Mesenteric fat pad (tissue), 1 donor: ENCODE measurements at regions not wholly inside any gene's neighbourhood (a gene's known extent, or its start where the extent isn't known, plus 50 kb on each side); places are given as distances from the start of the nearest gene placed in this dataset.

Experiments used
- DNase-seq: peaks from one replicate; pipeline ENCODE4 v3.0.0-alpha.2; 2020; ENCODE audit warnings: low spot score
- donor health status: DM: yes; HTN: yes; CAD: no.

DNA sequence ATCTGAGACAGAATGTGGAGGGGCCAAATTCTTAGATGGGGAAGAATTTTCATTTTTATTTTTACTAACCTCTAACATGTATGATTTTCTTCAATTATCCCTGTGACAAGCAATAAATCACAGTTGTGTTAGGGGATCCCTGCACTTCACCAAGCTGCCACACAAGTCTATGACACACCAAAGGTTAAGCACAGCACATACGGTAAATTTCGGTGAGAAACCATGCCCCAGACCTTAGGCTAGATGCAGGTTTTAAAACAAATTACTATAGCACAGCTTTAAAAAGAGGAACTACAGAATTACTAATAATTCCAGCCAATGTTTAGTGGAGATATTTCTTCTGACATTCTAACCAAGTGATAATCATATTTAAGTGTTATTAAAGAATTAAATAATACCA is 175.7 kb upstream of the RORB start:
- DNase-seq: no peak

DNA sequence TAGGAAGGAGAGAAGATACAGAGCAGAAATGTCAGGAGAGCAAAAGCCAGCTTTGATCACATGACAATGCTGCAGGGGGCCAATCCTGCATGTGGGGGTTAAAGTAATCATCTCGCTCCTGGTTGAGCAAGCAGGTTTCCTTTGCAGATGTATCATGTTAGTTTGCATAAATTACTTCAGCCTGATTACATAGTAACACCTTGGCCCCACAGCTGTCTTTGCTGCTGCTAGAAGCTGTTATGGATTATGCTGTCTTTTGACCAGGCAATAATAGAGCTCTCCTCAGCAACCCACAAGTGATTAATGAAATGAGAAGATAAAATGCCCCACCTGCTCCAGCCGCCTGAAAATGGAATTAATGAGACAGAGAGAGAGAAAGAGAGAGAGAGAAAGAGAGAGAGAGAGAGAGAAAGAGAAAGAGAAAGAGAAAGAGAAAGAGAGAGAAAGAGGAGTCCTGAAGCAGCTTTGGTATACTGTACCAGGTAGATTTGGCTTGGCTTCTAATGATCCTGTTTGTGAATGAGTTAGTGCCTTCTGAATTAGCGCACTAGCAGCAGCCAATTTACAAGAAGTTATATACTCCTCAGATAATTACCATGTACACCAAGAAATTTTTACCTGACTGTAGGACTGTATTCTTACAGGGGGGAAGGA is 174.3 kb upstream of the RORB start:
- DNase-seq: no peak

- DNase-seq: no peak
Observed at GRCh38 chr9:74330487-74331214, 166.5 kb upstream of the RORB start.

- no peak for DNase-seq
Observed at GRCh38 chr9:74331607-74332006, 165.5 kb upstream of the RORB start.

GRCh38 chr9:74333384-74334032 is 163.6 kb upstream of the RORB start:
- no peak for DNase-seq

DNA sequence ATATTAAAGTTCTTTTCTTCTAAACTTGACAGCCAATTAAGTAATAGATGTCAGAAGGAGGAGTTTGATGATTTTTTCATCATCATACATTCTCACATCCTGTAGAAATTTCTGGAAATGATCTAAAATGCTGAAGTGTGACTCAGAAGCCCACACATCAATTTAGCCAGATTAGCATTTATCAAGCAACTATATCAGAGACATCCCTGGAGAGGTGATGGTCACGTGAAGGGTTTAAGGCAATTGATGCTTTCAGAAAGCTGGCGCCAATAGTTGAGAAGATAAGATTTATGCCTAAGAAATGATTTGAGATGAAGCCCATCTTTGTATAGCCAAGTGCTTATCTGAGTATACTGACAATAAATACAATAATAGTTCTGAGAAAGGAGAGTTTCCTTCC is 162.9 kb upstream of the RORB start:
- DNase-seq: no peak

GRCh38 chr9:74336161-74336560 is 161.0 kb upstream of the RORB start:
- no peak for DNase-seq

GRCh38 chr9:74348777-74349176 is 148.4 kb upstream of the RORB start:
- DNase-seq: no peak

GRCh38 chr9:74355107-74355506 is 142.0 kb upstream of the RORB start:
- DNase-seq: no peak

- no peak for DNase-seq
Observed at GRCh38 chr9:74357577-74357976, 139.6 kb upstream of the RORB start.

GRCh38 chr9:74358959-74359358 is 138.2 kb upstream of the RORB start:
- DNase-seq: no peak

- no peak for DNase-seq
Observed at GRCh38 chr9:74361508-74361907, 135.6 kb upstream of the RORB start.

- DNase-seq: no peak
Observed at GRCh38 chr9:74362423-74362822, 134.7 kb upstream of the RORB start.

- DNase-seq: no peak
Observed at GRCh38 chr9:74366111-74366510, 131.0 kb upstream of the RORB start.

DNA sequence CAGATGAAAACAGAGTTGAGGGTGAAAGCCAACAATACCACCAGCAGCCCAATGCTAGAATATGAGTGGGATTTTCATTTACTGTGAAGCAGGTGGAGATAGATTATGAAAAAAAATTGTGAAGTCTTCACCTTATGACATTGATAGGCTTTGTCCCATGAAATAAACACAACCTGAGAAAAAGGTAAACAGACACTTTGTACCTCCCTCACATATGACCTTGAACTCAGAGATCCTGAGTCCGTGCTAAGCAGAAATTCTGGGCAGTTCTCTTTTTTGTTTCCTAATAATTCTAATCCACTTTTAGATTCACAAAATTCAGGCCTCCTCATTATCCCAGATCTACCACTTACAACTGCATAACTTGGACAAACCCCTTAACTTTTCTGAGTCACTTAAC is 127.3 kb upstream of the RORB start:
- no peak for DNase-seq

- DNase-seq: no peak
Observed at GRCh38 chr9:74373348-74373747, 123.8 kb upstream of the RORB start.

DNA sequence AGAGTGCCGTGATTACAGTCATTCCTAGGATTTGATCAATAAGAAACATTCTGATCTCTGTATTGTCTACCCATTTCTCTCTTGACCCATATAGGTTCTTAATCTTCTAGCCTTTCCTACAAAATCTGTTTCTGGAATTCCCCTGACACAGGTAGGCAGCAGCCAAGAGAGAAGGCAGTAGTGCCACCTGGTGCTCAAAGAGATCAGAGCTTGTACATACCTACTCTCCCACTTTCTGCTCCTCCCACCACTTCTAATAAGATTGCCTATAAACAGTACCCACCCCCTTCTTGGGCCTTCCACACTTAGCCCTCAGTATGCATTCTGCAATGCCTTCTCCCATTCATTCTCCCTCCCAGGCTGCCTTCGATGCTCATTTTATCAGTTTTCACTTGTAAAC is 117.4 kb upstream of the RORB start:
- no peak for DNase-seq

DNA sequence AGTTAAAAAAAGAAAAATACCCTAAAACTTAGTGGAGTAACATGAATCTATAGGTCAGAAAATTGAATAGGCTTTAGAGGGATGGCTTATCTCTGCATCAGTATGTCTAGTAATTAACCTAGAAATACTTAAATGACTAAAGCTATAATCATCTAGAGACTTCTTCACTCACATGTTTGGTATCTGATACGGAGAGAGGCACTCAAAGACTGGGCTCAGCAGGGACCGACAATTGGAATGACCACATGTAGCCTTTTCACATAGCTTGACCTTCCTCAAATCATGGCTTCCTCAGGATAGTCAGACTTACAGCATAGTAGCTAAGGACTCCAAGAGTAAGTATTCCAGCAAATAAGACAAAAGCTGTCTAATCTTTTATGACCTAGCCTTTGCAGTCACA is 105.3 kb upstream of the RORB start:
- no peak for DNase-seq

DNA sequence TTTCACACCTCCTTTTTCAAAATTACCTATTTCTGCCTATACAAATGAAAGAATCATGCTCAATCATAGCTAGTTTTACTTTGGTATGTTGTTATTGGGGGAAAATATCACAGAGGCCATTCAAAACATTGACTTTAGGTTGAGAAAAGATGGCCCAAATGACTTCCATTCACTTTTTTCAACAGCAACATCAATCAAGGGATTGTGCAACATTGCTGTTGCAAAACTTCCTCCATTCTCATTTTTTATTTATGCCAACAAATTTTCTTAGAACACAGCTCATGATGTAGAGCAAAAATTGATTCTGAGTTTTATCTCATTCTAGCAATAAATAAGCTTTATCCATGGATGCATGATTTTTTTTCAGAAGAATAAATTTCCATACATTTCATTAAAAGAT is 93.6 kb upstream of the RORB start:
- DNase-seq: no peak

DNA sequence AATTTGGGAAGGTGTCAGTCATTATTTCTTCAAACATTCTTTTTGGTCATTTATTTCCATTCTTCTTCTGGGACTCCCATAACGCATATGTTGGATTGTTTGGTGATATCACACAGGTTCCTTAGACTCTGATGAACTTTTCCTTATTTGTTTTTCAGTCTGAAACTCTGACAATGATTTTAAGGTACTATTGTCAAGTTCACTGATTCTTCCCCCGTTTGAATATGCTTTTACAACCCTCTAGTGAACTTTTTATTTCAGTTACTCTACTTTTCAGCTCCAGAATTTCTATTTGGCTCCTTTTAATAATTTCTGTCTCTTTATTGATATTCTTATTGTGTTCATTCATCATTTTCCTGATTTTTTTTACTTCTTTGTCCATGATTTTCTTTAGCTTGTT is 92.5 kb upstream of the RORB start:
- DNase-seq: no peak

GRCh38 chr9:74407166-74407565 is 90.0 kb upstream of the RORB start:
- DNase-seq: no peak

DNA sequence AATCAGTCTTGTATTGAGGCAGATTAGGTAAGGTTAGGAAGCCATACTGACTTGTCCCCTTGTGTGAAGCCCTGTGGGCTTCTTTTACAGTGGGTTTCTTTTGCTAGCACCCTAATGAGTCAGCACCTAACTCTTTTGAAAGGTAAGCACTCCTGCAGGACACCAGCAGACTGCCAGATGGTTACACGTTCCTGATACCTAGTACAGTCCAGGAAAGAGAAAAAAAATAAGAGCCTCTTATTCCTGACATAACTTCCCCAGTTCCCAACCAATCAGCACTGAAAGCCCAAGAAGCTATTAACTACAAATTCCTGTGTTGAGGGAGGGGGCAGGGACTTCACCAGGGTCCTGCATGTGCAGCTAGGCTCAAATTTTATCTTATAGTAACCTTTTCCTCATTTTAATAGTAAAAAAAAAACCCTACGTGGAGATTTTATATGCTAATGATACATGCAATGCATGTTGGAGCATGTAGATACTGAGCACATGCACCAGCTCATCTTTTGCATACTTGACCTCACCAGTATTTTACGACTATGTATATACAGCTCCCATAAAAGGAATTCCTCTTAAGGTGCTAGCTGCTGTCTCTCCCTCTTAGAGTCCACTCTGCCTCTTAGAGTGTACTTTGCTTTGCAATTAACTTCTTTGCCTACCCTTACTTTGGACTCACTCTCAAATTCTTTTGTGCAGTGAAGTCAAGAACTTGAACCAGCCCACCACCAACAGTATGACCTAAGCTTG is 84.7 kb upstream of the RORB start:
- DNase-seq: no peak
